ENCODE measurements at regions not wholly inside any gene's neighbourhood (a gene's known extent, or its start where the extent isn't known, plus 50 kb on each side); places are given as distances from the start of the nearest gene placed in this dataset.
A peak's percentile ranks its signal among the peaks of the same experiment; 100 is the strongest.

GRCh38 chr1:228997721-228998144, 262.5 kb downstream of the RHOU start (continued):
- TF ChIP-seq ZNF616 (CRISPR knock-in tag; IDR thresholded peaks at IDR 0.05; ENCODE audit: low read depth) (no peak), POLR2G (IDR thresholded peaks at IDR 0.05; ENCODE audit: low read depth, low read length) (no peak), ATF3 (CRISPR knock-in tag; IDR thresholded peaks at IDR 0.05) (0 out of 2 replicates have a peak, but pooled peaks have one; percentile 22), TRIM22 (IDR thresholded peaks at IDR 0.05) (no peak), ZNF451 (CRISPR knock-in tag; IDR thresholded peaks at IDR 0.05) (no peak), NCOR1 (IDR thresholded peaks at IDR 0.05; ENCODE audit: borderline replicate concordance, low read length) (peak; percentile 54; the same call in 1 of the 2 replicates), MBNL3 (CRISPR knock-in tag; conservative IDR thresholded peaks at IDR 0.05) (no peak), ZNF496 (CRISPR knock-in tag; IDR thresholded peaks at IDR 0.05; ENCODE audit: insufficient replicate concordance) (no peak), MZF1 (CRISPR knock-in tag; IDR thresholded peaks at IDR 0.05; ENCODE audit: borderline replicate concordance) (no peak), THAP8 (CRISPR knock-in tag; IDR thresholded peaks at IDR 0.05; ENCODE audit: borderline replicate concordance) (no peak), DZIP1 (CRISPR knock-in tag; IDR thresholded peaks at IDR 0.05) (no peak), WIZ (CRISPR knock-in tag; IDR thresholded peaks at IDR 0.05) (no peak), ZNF205 (CRISPR knock-in tag; IDR thresholded peaks at IDR 0.05) (no peak), SOX5 (CRISPR knock-in tag; IDR thresholded peaks at IDR 0.05; ENCODE audit: borderline replicate concordance) (peak; percentile 64; the same call in 1 of the 2 replicates), JUN (CRISPR knock-in tag; IDR thresholded peaks at IDR 0.05) (no peak), HMGXB3 (CRISPR knock-in tag; IDR thresholded peaks at IDR 0.05; ENCODE audit: borderline replicate concordance) (no peak), ADNP (CRISPR knock-in tag; IDR thresholded peaks at IDR 0.05) (peak; percentile 94), HNRNPLL (IDR thresholded peaks at IDR 0.05; ENCODE audit: low read depth, low read length, poor library complexity, severe bottlenecking) (no peak), GLMP (CRISPR knock-in tag; IDR thresholded peaks at IDR 0.05; ENCODE audit: borderline replicate concordance) (no peak), ARID2 (CRISPR knock-in tag; IDR thresholded peaks at IDR 0.05; ENCODE audit: borderline replicate concordance) (no peak)

Data from HepG2 (cell line).